ENCODE measurements at regions not wholly inside any gene's neighbourhood (a gene's known extent, or its start where the extent isn't known, plus 50 kb on each side); places are given as distances from the start of the nearest gene placed in this dataset.
A peak's percentile ranks its signal among the peaks of the same experiment; 100 is the strongest.

DNA sequence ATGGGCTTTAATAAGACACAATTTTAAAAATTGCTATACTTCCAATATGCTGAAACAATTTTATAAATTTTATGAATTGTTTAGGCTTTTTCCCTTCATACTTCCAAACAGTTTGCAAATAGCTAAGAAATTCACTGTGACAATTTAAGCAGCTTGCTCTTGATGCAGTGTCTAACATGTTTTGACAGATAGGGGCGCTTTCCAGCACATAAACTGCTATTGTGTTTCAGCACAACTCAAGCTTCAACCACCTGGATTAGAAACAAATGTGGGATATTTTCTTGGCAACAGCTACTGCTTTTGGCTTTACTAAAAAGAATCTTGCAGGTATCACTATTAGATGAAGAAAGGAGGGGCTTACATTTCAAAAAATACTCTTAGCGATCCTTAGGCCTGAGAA, 565.8 kb upstream of the DPPA4 start:
- no peak for DNase-seq (ENCODE audit: low spot score)

DNA sequence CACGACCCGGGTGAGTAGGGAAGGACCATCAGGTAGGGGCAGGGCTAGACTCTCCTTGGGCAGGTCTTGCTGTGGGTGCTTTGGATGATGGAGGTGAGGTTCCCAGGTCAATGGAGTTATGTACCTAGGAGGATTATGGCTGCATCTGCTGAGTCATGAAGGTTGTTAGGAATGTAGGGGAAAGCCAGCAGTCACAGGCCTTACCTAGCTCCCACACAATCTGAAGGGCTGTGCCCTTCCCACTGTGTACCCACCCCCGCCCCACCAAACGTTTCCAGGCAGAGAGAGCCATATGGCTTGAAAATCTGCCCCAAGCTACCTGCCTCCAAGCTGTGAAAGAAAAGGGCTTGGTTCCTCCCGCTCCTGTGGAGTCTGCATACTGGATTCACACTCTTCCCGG, 573.4 kb upstream of the DPPA4 start:
- no peak for DNase-seq (ENCODE audit: low spot score)

DNA sequence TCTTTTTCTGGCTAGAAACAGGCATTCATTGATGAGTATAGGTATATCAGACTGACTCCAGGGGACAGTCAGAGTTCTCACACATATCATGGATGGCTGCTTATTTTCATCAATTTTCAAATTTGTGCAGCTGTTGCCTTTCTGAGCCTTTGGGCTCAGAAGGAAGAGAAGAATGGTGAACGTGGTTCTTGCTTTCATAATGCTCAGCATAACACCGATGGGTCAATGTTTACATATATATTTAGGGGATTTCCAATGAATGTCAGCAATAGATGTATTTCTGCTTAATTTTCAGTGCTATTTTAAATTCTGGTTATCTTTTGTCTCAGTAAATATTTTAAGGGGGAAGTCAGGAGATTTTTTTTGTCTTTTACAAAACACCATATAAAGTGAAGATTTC, 581.4 kb upstream of the DPPA4 start:
- DNase-seq (ENCODE audit: low spot score): no peak

DNA sequence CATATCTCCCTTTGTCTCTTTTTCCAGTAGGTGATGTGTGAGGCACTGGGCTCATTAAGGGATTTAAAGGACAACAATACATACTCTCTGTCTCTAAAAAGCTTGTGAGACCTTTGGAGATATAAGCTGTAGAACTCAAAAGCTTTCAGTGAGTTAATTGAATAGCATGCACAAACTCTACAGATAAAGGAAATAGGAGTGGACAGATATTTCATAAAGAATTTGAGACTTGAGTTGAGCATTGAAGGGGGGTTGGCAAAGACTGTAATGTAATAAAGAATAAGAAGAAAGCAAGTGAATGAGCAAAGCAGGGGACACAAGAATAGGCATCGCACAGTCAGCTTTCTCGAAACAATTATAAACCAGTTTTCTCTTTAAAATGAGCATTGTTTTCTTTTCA, 583.4 kb upstream of the DPPA4 start:
- no peak for DNase-seq (ENCODE audit: low spot score)

DNA sequence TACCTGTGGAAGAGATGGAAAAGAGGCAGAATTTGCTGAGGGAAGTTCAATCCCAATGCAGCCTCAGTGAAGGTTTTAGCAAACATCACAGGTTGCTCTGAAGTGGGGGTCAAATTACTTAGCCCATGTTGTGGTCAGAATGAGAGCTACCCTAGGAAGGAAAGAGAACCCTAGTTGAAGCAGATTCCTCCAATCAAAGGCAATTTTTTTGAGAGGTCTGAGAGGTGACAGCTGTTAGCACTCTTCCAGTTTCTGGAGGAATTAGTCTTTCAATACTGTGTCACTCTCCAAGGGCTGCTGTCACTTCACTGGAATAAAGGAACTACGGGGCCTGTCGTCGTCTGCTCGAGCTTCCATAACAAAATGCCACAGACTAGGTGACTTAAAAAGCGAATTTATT, 584.2 kb upstream of the DPPA4 start:
- no peak for DNase-seq (ENCODE audit: low spot score)

DNA sequence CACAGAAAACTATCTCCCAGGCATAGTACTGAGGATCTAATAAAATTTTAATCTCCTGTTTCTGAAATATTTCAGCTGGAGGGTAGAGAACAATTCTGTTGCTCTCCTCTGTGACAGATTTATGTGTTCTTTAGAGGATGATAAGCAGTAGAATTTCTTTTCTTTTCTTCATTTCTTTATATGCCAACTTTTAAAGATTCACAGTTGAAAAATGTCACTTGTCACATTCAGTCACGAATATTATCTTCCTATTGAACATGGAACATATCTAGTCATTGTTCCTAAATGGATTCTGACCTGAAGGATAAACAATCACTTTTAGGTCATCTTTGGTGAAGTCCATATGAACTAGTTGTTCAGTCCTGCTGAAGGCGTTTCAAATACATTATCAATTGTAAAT, 585.5 kb upstream of the DPPA4 start:
- no peak for DNase-seq (ENCODE audit: low spot score)

DNA sequence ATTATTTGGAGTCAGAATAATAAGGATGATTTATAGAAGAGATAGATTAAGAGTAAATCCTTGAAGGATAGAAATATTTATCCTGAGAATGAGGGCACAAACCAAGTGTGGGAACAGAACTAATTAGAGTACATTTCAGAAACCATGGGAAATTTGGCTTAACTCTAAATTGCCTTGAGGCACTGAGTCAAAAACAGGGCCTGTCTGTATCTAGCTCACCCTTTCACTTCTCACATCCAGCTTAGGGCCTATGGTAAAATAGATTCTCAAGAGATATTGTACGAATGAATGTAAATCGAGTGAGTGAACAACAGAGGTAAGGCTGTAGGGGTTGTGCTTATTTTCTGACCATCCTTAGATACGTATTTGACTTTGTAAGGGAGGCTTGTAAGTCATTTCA, 586.1 kb upstream of the DPPA4 start:
- DNase-seq (ENCODE audit: low spot score): no peak

DNA sequence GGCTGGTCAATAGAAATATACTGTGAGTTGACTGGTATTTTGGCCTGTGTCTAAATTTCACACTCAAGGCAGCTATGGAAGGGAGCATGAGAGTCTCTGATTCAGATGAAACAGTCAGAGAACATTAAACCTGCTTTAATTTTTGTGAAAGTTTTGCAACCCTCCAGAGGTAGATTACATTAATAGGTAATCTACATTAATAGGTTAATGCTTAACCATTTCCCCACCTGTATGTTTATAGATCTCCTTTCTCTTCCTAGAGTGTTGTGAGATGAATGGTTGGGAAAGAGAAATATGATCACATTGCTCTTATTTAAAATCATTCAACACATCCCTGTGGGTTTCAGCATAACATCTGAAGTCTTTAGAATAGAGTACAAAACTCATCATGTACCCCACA, 586.9 kb upstream of the DPPA4 start:
- DNase-seq (ENCODE audit: low spot score): no peak

DNA sequence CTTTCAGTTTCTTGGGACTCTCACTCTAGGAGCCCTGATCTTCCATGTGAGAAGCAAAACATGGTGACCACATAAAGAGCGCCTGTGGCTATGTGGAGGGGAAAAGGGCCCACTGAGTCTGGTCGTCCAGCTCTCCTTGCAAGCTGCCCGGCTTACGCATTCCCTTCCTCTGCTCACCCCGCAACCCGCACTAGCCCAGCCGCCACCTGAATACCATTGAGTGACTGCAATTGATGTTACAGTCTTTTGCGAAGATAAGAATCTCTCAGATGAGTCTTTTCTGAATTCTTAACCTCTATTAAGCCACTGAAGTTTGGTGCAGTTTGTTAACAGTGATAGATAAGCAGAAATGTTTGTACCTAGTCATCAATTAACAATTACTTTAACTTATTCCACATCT, 589.0 kb upstream of the DPPA4 start:
- no peak for DNase-seq (ENCODE audit: low spot score)

DNA sequence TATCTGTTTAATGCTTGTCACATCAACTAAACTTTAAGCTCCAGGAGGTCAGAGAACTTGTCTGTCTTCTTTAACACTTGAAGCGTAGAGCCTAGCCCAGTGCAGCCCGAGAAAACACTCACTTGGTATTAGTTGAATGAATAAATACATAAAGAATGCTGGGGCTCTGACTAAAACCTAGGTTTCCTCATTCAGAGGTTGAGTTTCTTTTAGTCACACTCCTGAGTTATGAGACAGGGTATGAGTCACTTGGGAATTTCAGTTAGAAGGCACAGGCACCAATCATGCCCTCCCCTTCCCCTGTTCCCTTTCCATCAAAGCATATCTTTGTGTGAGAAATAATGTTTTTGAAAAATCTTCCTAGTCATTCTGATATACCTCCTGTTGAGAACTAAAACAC, 589.8 kb upstream of the DPPA4 start:
- peak; percentile 91 for DNase-seq (ENCODE audit: low spot score)

DNA sequence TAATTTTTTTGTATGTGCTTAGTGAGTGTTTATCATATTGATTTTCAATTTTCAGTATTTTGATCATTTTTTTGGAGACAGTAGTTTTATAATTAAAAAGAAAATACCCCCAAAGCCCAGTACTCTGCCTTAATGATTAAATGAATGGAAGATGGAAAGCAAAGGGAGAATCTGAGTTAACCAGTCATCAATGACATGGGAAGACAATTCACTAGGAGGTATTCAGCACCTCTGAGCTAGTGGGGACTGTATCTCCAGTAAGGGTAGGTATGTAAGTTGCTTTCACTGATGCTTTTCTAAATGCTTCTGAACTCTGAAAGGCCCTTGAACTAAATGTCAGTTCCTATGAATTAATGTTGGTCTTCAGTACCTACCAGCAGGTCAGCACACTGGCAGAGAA, 590.4 kb upstream of the DPPA4 start:
- no peak for DNase-seq (ENCODE audit: low spot score)

DNA sequence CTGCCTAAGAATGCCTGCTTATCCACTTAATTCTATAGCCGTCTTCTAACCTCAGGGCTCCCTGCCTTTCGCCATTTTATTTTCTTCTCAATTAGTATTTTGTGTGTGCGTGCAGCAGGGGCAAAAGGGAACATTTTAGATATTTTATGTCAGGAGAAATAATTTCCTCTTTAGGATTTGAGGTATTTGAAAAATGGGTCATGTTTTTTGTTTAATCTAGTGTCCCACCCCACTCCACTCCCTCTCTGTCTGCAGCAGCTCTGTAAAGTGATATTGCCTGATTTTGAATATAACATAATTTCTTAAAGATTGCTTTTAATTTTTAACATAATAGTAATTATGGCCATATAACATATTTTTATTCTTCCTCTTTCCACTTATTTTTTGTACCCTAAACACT, 593.2 kb upstream of the DPPA4 start:
- DNase-seq (ENCODE audit: low spot score): no peak

DNA sequence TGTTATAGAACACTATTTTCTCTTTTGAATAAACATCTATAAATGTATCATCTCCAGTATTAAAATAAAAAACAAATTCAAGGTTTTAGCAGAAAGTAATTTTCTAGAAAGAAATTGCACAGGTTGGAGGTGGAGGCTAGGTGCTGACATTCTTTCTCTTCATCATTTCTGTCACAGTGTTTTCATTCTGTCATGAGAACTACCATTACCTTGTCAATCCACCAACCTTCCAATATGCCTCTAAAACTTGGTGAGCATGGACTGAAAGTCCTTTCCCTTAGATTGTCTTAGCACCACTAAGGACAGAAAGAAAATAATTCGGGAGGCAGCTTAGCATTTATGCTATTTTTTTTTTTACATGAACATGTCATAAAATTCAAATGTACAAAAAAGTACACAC, 596.2 kb upstream of the DPPA4 start:
- no peak for DNase-seq (ENCODE audit: low spot score)

DNA sequence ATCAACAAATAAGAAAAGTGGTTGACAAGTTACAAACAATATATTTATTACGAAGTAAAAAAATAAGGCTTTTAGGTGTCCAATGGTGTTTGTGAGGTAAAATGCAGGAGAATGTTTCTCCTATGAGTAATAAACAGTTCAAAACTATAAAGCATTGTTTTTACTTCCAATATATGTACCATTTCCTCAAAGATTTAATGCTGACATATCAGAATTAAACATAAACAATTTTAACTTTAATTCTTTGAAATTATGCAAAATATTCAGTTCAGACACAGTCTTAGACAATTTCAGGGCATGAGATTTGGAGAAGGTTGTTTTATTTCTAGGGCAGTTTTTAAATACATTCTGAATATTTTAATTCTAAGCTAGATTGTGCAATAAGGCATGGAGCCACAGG, 602.5 kb upstream of the DPPA4 start:
- DNase-seq (ENCODE audit: low spot score): no peak

DNA sequence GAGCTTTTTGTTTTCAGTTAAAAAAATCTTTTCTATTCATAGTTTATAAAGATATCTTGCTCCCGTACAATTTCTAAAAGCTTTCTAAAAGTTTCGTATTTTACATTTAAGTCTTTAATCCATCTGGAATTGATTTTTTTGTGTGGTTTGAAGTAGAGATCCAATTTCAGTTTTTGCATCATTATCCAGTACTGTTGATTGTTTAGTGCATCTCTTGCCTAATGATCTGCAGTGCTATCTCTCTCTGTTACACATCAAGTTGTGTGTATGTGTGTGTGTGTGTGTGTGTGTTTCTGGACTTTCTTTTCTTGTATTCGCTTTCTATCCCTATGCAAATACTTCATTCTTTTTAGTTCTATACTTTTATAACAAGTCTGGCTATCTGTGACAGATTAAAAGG, 605.8 kb upstream of the DPPA4 start:
- peak; percentile 4 for DNase-seq (ENCODE audit: low spot score)

DNA sequence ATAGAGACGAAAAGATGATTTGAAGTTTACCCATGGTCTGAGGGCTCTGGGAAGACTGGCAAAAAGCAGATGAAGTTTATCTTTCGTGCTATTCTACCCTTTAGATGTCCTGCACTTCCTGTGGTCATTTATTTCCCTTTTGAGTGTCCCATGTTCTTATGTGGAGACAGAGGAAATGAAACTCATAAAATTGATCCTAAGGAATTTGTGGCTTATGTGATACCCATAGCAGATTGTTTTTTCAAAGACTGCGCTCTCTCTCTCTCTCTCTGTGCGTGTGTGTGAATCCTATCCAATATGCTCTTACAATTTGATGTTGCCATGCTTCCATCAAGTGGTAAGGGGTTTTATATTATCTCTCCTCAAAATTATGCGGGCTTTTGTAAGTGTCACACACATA, 607.5 kb upstream of the DPPA4 start:
- no peak for DNase-seq (ENCODE audit: low spot score)

DNA sequence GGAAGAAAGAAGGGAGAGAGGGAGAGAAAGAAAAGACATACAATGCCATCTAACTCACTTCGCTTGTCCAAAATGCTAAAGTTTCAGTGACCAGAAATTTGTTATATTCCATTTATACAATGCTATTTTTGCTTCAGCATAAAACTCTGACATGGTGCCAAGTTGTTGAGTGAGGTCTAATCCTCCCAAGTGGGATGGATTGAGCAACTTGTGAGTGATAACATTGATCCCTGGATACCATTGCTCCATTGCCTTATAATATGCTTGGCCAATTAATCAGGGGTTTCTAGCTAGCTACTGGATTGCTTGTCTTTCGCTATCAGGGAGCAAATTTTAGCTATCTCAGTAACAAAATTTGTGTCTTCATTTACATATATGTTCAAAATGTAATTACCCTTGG, 615.6 kb upstream of the DPPA4 start:
- DNase-seq (ENCODE audit: low spot score): no peak

DNA sequence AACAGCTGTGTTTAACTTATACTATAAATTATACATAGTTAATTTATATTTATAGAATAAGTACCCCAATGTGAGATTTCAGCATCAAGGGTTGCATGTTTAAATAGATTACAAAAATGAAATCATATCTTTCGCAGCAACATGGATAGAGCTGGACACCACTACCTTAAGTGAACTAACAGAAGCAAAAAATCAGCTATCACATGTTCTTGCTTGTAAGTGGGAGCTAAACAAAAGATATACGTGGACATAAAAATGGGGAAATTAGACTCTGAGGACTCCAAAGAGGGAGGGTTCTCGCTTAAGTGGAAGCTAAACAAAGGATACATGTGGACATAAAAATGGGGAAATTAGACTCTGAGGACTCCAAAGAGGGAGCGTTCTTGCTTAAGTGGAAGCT, 626.5 kb upstream of the DPPA4 start:
- DNase-seq (ENCODE audit: low spot score): no peak

DNA sequence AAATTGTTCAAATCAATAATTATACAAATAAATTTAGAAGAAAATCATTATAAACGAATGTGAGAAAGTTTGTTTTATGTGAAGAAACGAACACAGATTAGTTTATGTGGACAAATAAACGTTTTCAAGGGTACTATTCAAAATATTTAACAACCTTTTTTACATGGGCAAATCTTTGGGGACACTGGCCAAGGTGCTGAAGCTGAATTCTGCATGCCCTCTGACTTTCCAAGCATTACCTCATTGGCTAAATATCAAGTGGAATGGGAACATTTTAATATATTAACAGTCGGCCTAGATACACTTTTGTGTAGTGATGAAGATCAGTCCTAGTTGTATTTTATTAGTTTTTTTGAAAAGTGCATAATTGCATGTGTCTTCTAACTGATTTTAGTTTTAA, 636.4 kb upstream of the DPPA4 start:
- DNase-seq (ENCODE audit: low spot score): peak; percentile 3

DNA sequence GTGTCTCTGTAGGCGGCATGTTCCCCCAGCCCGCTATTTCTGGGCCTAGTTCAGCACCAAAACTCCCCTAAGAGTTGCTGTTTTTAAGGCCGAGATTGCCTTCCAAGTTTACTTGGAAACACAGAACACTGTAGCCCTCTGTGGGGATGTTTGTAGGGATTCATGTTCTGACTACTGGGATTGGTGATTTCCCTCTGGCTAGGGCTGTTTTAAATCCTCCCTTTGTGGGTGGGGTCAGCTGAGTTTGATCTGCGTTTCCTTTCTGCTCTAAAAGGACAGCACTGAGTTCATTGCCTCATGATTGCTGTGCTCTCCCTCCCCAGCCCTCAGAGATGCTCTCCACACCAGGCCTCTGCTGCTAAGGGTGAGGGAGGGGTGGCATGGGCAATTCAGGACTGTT, 640.6 kb upstream of the DPPA4 start:
- no peak for DNase-seq (ENCODE audit: low spot score)

DNA sequence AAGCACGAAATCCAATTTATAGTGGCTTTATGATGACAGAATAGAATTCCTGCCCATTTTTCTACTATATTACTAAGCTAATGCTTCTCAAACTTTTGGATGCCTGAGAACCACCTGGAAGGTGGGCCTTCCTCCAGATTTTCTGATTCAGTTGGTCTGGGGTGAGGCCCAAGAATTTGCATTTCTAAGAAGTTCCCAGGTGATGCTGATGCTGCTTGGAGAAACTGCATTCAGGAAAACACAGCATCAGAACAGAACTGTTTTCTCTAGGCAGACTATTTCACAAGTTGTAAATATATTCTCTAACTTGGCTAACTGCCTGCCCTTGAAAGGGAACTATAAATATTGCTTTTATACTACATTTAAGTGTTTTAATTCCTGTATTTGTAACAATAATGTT, 644.9 kb upstream of the DPPA4 start:
- DNase-seq (ENCODE audit: low spot score): no peak

DNA sequence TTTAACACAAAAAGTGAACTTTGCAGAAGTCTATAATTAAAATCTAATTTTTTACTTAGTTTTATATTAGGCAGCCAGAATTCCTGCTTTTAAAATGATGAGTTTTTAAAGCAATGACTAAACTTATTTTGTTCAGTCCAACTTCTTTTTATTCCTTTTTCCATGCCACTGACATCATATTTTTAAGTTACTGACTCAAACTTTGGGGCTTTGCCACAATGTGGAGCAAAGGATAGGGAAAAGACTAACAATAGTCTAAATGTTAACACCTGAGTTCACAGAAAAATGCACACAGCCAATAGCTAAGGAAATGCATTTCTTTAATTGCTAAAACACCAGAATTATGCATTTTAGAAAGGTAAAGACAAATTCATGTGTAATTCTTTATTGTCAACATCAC, 647.6 kb upstream of the DPPA4 start:
- DNase-seq (ENCODE audit: low spot score): no peak

DNA sequence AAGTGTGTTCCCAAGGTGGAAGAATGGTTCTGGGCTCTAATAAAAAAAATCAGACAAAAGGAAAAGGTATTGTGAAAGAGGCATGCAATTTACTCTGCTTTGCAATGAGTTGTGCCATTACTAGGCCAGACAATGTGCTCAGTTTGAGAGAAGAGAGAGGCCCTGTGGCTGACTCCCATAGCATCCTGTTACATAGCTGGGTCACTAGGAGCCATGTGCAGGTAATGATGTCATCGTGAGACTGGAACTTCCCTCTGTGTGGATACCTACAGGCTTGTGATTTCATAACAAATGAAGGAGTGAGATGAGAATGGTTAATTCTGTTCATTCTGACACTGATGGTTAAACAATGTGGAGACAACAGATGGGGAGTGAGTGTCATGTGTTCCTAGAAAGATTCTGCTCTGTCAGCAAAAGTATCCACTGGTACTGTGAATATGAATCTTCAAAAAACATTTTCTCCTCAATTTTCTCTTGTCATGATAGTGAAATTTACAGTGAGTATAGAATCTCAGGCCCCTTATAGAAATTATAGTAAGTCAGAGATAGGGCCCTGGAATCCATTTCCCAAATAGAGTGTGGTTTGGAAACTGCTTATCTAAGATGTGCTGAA, 648.7 kb upstream of the DPPA4 start:
- DNase-seq (ENCODE audit: low spot score): no peak

DNA sequence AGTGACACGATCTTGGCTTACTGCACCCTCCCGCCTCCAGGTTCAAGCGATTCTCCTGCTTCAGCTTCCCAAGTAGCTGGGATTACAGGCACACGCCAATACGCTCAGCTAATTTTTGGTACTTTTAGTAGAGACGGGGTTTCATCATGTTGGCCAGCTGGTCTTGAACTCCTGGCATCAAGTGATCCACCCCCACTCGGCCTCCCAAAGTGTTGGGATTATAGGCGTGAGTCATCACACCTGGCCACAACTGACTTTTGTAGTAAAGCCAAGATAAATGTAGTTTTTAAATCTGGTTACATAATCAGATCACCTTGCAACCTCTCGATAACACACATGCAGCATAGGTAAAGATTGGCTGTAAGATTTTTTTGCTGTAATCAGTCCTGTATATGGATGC, 657.5 kb upstream of the DPPA4 start:
- no peak for DNase-seq (ENCODE audit: low spot score)

DNA sequence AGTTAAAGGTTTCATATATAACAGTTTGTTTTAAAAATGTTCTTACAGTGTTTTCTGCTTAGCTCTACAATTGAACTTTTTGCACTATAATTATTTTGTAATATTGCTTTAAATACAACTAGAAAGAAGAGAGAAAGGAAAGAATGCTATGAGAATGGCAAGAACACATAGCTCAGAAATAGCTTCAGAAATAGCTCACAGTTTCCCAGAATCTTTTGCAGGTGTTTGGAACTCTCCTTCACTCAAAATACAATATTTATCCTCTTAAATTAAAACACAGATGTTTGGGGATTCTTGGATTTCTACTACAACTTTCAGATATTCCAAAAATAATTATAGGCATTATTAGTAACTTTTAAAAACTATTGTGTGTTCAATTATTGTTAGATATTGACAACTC, 658.0 kb upstream of the DPPA4 start:
- DNase-seq (ENCODE audit: low spot score): no peak

All from AG08395 (cell line).